ENCODE measurements at regions not wholly inside any gene's neighbourhood (a gene's known extent, or its start where the extent isn't known, plus 50 kb on each side); places are given as distances from the start of the nearest gene placed in this dataset.

- Histone ChIP-seq H3K4me1 (ENCODE audit: control insufficient read depth, insufficient read depth, low read length, poor library complexity, severe bottlenecking) (no peaks in the 10 kb centered on the region), H3K36me3 (ENCODE audit: control insufficient read depth, insufficient read depth, low read length) (no peaks in the 10 kb centered on the region), H3K4me3 (ENCODE audit: low read depth, low read length) (no peak overlapping the region), H3K27me3 (ENCODE audit: control insufficient read depth, insufficient read depth, low read length) (no peaks in the 10 kb centered on the region), H3K9me3 (ENCODE audit: control insufficient read depth in 2 of 2, low read length in 2 of 2) (peaks cover 0 to 3% of the 10 kb centered on the region in 2 experiments), H3K27ac (ENCODE audit: insufficient read depth, low read length, poor library complexity, severe bottlenecking) (no peak overlapping the region)
- Mint-ChIP-seq H3K9me3 (peaks cover 0 to 9% (median 0%) of the 10 kb centered on the region in 7 donors), H3K27me3 (peaks cover 1% of the 10 kb centered on the region), H3K36me3 (no peaks in the 10 kb centered on the region), H3K4me3 (no peak overlapping the region), H3K27ac (no peak overlapping the region), H3K4me1 (no peaks in the 10 kb centered on the region)
- no peak for ATAC-seq (ENCODE audit: low read depth in 2 of 2)
- DNase-seq: no peak
Measured at GRCh38 chr12:19965196-19966038, 402.9 kb upstream of the PDE3A start.

- Mint-ChIP-seq H3K9me3 (peaks cover 0 to 9% (median 3%) of the 10 kb centered on the region in 7 donors), H3K4me1 (no peaks in the 10 kb centered on the region), H3K27ac (no peak overlapping the region), H3K4me3 (no peak overlapping the region), H3K27me3 (no peaks in the 10 kb centered on the region), H3K36me3 (no peaks in the 10 kb centered on the region)
- no peak for DNase-seq
- H3K27ac ChIP-seq (ENCODE audit: insufficient read depth, low read length, poor library complexity, severe bottlenecking): no peak overlapping the region
- ATAC-seq (ENCODE audit: low read depth in 2 of 2): no peak
- H3K4me3 ChIP-seq (ENCODE audit: low read depth, low read length): no peak overlapping the region
- no peaks in the 10 kb centered on the region for H3K4me1 ChIP-seq (ENCODE audit: control insufficient read depth, insufficient read depth, low read length, poor library complexity, severe bottlenecking)
- no peaks in the 10 kb centered on the region for H3K36me3 ChIP-seq (ENCODE audit: control insufficient read depth, insufficient read depth, low read length)
- H3K27me3 ChIP-seq (ENCODE audit: control insufficient read depth, insufficient read depth, low read length): no peaks in the 10 kb centered on the region
- peaks cover 0 to 3% of the 10 kb centered on the region in 2 experiments for H3K9me3 ChIP-seq (ENCODE audit: control insufficient read depth in 2 of 2, low read length in 2 of 2)
Measured at GRCh38 chr12:19967001-19967400, 401.3 kb upstream of the PDE3A start.

- ATAC-seq (ENCODE audit: low read depth in 2 of 2) (no peak), DNase-seq (no peak)
- Histone ChIP-seq H3K27me3 (ENCODE audit: control insufficient read depth, insufficient read depth, low read length) (no peaks in the 10 kb centered on the region), H3K36me3 (ENCODE audit: control insufficient read depth, insufficient read depth, low read length) (no peaks in the 10 kb centered on the region), H3K27ac (ENCODE audit: insufficient read depth, low read length, poor library complexity, severe bottlenecking) (no peak overlapping the region), H3K9me3 (ENCODE audit: control insufficient read depth in 2 of 2, low read length in 2 of 2) (peaks cover 0 to 3% of the 10 kb centered on the region in 2 experiments), H3K4me3 (ENCODE audit: low read depth, low read length) (no peak overlapping the region), H3K4me1 (ENCODE audit: control insufficient read depth, insufficient read depth, low read length, poor library complexity, severe bottlenecking) (no peaks in the 10 kb centered on the region)
- Mint-ChIP-seq H3K36me3 (no peaks in the 10 kb centered on the region), H3K9me3 (peaks cover 0 to 9% (median 4%) of the 10 kb centered on the region in 7 donors), H3K27me3 (no peaks in the 10 kb centered on the region), H3K27ac (no peak overlapping the region), H3K4me1 (no peaks in the 10 kb centered on the region), H3K4me3 (no peak overlapping the region)
Measured at GRCh38 chr12:19967431-19967830, 400.9 kb upstream of the PDE3A start.

GRCh38 chr12:19970116-19970515 is 398.2 kb upstream of the PDE3A start:
- H3K27me3 Mint-ChIP-seq: no peaks in the 10 kb centered on the region
- Histone ChIP-seq H3K27me3 (ENCODE audit: control insufficient read depth, insufficient read depth, low read length) (no peaks in the 10 kb centered on the region), H3K27ac (ENCODE audit: insufficient read depth, low read length, poor library complexity, severe bottlenecking) (no peak overlapping the region), H3K36me3 (ENCODE audit: control insufficient read depth, insufficient read depth, low read length) (no peaks in the 10 kb centered on the region), H3K9me3 (ENCODE audit: control insufficient read depth in 2 of 2, low read length in 2 of 2) (peaks cover 0 to 3% of the 10 kb centered on the region in 2 experiments), H3K4me1 (ENCODE audit: control insufficient read depth, insufficient read depth, low read length, poor library complexity, severe bottlenecking) (no peaks in the 10 kb centered on the region), H3K4me3 (ENCODE audit: low read depth, low read length) (no peak overlapping the region)
- H3K4me3 Mint-ChIP-seq: no peak overlapping the region
- H3K4me1 Mint-ChIP-seq: no peaks in the 10 kb centered on the region
- H3K36me3 Mint-ChIP-seq: no peaks in the 10 kb centered on the region
- no peak for ATAC-seq (ENCODE audit: low read depth in 2 of 2)
- H3K27ac Mint-ChIP-seq: no peak overlapping the region
- DNase-seq: no peak
- peaks cover 0 to 10% (median 4%) of the 10 kb centered on the region in 7 donors for H3K9me3 Mint-ChIP-seq

GRCh38 chr12:19970821-19971220 is 397.5 kb upstream of the PDE3A start:
- Mint-ChIP-seq H3K4me3 (no peak overlapping the region), H3K36me3 (no peaks in the 10 kb centered on the region), H3K27me3 (no peaks in the 10 kb centered on the region), H3K27ac (no peak overlapping the region), H3K4me1 (no peaks in the 10 kb centered on the region), H3K9me3 (peaks cover 0 to 12% (median 4%) of the 10 kb centered on the region in 7 donors)
- DNase-seq (no peak), ATAC-seq (ENCODE audit: low read depth in 2 of 2) (no peak)
- no peaks in the 10 kb centered on the region for H3K4me1 ChIP-seq (ENCODE audit: control insufficient read depth, insufficient read depth, low read length, poor library complexity, severe bottlenecking)
- no peaks in the 10 kb centered on the region for H3K27me3 ChIP-seq (ENCODE audit: control insufficient read depth, insufficient read depth, low read length)
- H3K9me3 ChIP-seq (ENCODE audit: control insufficient read depth in 2 of 2, low read length in 2 of 2): peaks cover 0 to 3% of the 10 kb centered on the region in 2 experiments
- H3K36me3 ChIP-seq (ENCODE audit: control insufficient read depth, insufficient read depth, low read length): no peaks in the 10 kb centered on the region
- no peak overlapping the region for H3K27ac ChIP-seq (ENCODE audit: insufficient read depth, low read length, poor library complexity, severe bottlenecking)
- no peak overlapping the region for H3K4me3 ChIP-seq (ENCODE audit: low read depth, low read length)

GRCh38 chr12:19971361-19972280 is 396.7 kb upstream of the PDE3A start:
- no peak overlapping the region for H3K4me3 ChIP-seq (ENCODE audit: low read depth, low read length)
- no peaks in the 10 kb centered on the region for H3K27me3 Mint-ChIP-seq
- H3K36me3 Mint-ChIP-seq: no peaks in the 10 kb centered on the region
- no peak overlapping the region for H3K27ac Mint-ChIP-seq
- H3K9me3 Mint-ChIP-seq: peaks cover 0 to 12% (median 4%) of the 10 kb centered on the region in 7 donors
- no peaks in the 10 kb centered on the region for H3K36me3 ChIP-seq (ENCODE audit: control insufficient read depth, insufficient read depth, low read length)
- ATAC-seq (ENCODE audit: low read depth in 2 of 2) (no peak), DNase-seq (no peak)
- H3K27ac ChIP-seq (ENCODE audit: insufficient read depth, low read length, poor library complexity, severe bottlenecking): no peak overlapping the region
- no peaks in the 10 kb centered on the region for H3K27me3 ChIP-seq (ENCODE audit: control insufficient read depth, insufficient read depth, low read length)
- H3K4me1 ChIP-seq (ENCODE audit: control insufficient read depth, insufficient read depth, low read length, poor library complexity, severe bottlenecking): no peaks in the 10 kb centered on the region
- H3K4me3 Mint-ChIP-seq: no peak overlapping the region
- no peaks in the 10 kb centered on the region for H3K4me1 Mint-ChIP-seq
- H3K9me3 ChIP-seq (ENCODE audit: control insufficient read depth in 2 of 2, low read length in 2 of 2): peaks cover 0 to 3% of the 10 kb centered on the region in 2 experiments

GRCh38 chr12:19972325-19973288 is 395.7 kb upstream of the PDE3A start:
- ATAC-seq (ENCODE audit: low read depth in 2 of 2) (no peak), DNase-seq (no peak)
- H3K27ac Mint-ChIP-seq: no peak overlapping the region
- H3K4me1 Mint-ChIP-seq: no peaks in the 10 kb centered on the region
- H3K36me3 Mint-ChIP-seq: no peaks in the 10 kb centered on the region
- peaks cover 0 to 6% (median 2%) of the 10 kb centered on the region in 7 donors for H3K9me3 Mint-ChIP-seq
- no peaks in the 10 kb centered on the region for H3K27me3 ChIP-seq (ENCODE audit: control insufficient read depth, insufficient read depth, low read length)
- no peak overlapping the region for H3K4me3 Mint-ChIP-seq
- H3K36me3 ChIP-seq (ENCODE audit: control insufficient read depth, insufficient read depth, low read length): no peaks in the 10 kb centered on the region
- H3K27me3 Mint-ChIP-seq: no peaks in the 10 kb centered on the region
- no peaks in the 10 kb centered on the region for H3K9me3 ChIP-seq (ENCODE audit: control insufficient read depth in 2 of 2, low read length in 2 of 2)
- no peak overlapping the region for H3K27ac ChIP-seq (ENCODE audit: insufficient read depth, low read length, poor library complexity, severe bottlenecking)
- H3K4me1 ChIP-seq (ENCODE audit: control insufficient read depth, insufficient read depth, low read length, poor library complexity, severe bottlenecking): no peaks in the 10 kb centered on the region
- H3K4me3 ChIP-seq (ENCODE audit: low read depth, low read length): no peak overlapping the region

Measured in CD4-positive, CD25-positive, alpha-beta regulatory T cell (primary cell).